SH-SY5Y (cell line): ENCODE measurements at regions not wholly inside any gene's neighbourhood (a gene's known extent, or its start where the extent isn't known, plus 50 kb on each side); places are given as distances from the start of the nearest gene placed in this dataset.

Source experiments
- GATA2 ChIP-seq: IDR thresholded peaks from 2 replicates; pipeline ENCODE4 v1.6.1; 2011; ENCODE audit warnings: mild to moderate bottlenecking, low read depth, low read length
- GATA3 ChIP-seq: IDR thresholded peaks from 2 replicates; pipeline ENCODE4 v1.6.1; 2011; ENCODE audit warnings: low read depth, mild to moderate bottlenecking, low read length, moderate library complexity

- TF ChIP-seq GATA2 = no peak
- no peak for TF ChIP-seq GATA3
Observed at GRCh38 chr11:92576315-92576714, 351.7 kb downstream of the FAT3 start.
